GM23248 (cell line): ENCODE measurements at regions not wholly inside any gene's neighbourhood (a gene's known extent, or its start where the extent isn't known, plus 50 kb on each side); places are given as distances from the start of the nearest gene placed in this dataset.

Source experiments
- DNase-seq: peaks from one replicate; pipeline ENCODE4 v3.0.0-alpha.2; 2015
- H2AFZ ChIP-seq: fragments of 200-600 bp; sonication (generic); 2 replicates; pipeline ENCODE4 v1.6.1; 2016; ENCODE audit warnings: antibody characterized with exemption
- H3F3A ChIP-seq: fragments of 200-600 bp; sonication (generic); 2 replicates; pipeline ENCODE4 v1.6.1; 2016; ENCODE audit warnings: mild to moderate bottlenecking, antibody characterized with exemption, mixed run types; ENCODE audit not compliant: insufficient read depth
- H3K27ac ChIP-seq: fragments of 200-600 bp; sonication (generic); 2 replicates; pipeline ENCODE4 v1.5.1; 2016; ENCODE audit warnings: mild to moderate bottlenecking
- H3K27me3 ChIP-seq: fragments of 200-600 bp; sonication (generic); replicated peaks from 2 replicates; pipeline ENCODE4 v1.6.1; 2016; ENCODE audit warnings: mild to moderate bottlenecking; ENCODE audit not compliant: insufficient read depth
- H3K36me3 ChIP-seq: fragments of 200-600 bp; sonication (generic); 2 replicates; pipeline ENCODE4 v1.6.1; 2016; ENCODE audit warnings: low read depth, mild to moderate bottlenecking
- H3K4me1 ChIP-seq: fragments of 200-600 bp; sonication (generic); 2 replicates; pipeline ENCODE4 v1.6.1; 2016; ENCODE audit warnings: mild to moderate bottlenecking; ENCODE audit not compliant: insufficient read depth
- H3K4me2 ChIP-seq: fragments of 200-600 bp; sonication (generic); one replicate; pipeline ENCODE4 v1.6.1; 2016; ENCODE audit warnings: mild to moderate bottlenecking; ENCODE audit not compliant: unreplicated experiment
- H3K4me3 ChIP-seq: fragments of 200-600 bp; sonication (generic); 2 replicates; pipeline ENCODE4 v1.5.1; 2016; ENCODE audit warnings: mild to moderate bottlenecking
- H3K79me2 ChIP-seq: fragments of 200-600 bp; sonication (generic); 2 replicates; pipeline ENCODE4 v1.6.1; 2016; ENCODE audit warnings: mild to moderate bottlenecking; ENCODE audit not compliant: insufficient read depth
- H3K9ac ChIP-seq: fragments of 200-600 bp; sonication (generic); 2 replicates; pipeline ENCODE4 v1.6.1; 2016; ENCODE audit warnings: mild to moderate bottlenecking
- H3K9me2 ChIP-seq: fragments of 200-600 bp; sonication (generic); 2 replicates; pipeline ENCODE4 v1.6.1; 2016; ENCODE audit warnings: mixed run types, mild to moderate bottlenecking, moderate library complexity; ENCODE audit not compliant: insufficient read depth
- H3K9me3 ChIP-seq: fragments of 200-600 bp; sonication (generic); one replicate; pipeline ENCODE4 v1.6.1; 2017; ENCODE audit warnings: low read depth
- H4K20me1 ChIP-seq: fragments of 200-600 bp; sonication (generic); 2 replicates; pipeline ENCODE4 v1.6.0; 2016; ENCODE audit not compliant: insufficient read depth
- EZH2 ChIP-seq: fragments of 200-600 bp; sonication (generic); IDR thresholded peaks from 2 replicates; pipeline ENCODE4 v1.6.1; 2018; ENCODE audit warnings: antibody characterized with exemption, mild to moderate bottlenecking; ENCODE audit not compliant: insufficient read depth, poor library complexity, severe bottlenecking
- EZH2phosphoT487 ChIP-seq: fragments of 200-600 bp; sonication (generic); IDR thresholded peaks from 2 replicates; pipeline ENCODE4 v1.6.1; 2018; ENCODE audit warnings: antibody characterized with exemption, moderate library complexity, mild to moderate bottlenecking, low read depth; ENCODE audit not compliant: insufficient read depth
- WGBS, 2 experiments: methylation state at CpG; one replicate each; pipeline ENCODE4 v1.1.6; 2015 to 2017; ENCODE audit warnings: low lambda C conversion rate in 2 of 2, low coverage in 1 of 2; ENCODE audit errors: missing lambda C conversion rate in 2 of 2; 5-methylcytosine and 5-hydroxymethylcytosine counted together
- in situ Hi-C: fragments of 300-500 bp; cut with MboI; formaldehyde crosslinking; loops from 2 replicates; pipeline ENCODE4 v1.15.0; 2020

- Histone ChIP-seq H3K9me2 (no peaks in the 10 kb centered on the region), H4K20me1 (no peaks in the 10 kb centered on the region), H3K27ac (no peak overlapping the region), H3K9ac (no peak overlapping the region), H3K27me3 (no peaks in the 10 kb centered on the region), H3K4me1 (no peaks in the 10 kb centered on the region), H3K9me3 (no peaks in the 10 kb centered on the region), H2AFZ (no peak overlapping the region), H3K36me3 (no peaks in the 10 kb centered on the region), H3K4me2 (no peak overlapping the region), H3K79me2 (no peaks in the 10 kb centered on the region), H3K4me3 (no peak overlapping the region), H3F3A (no peaks in the 10 kb centered on the region)
- WGBS, 2 experiments: 16 to 24% methylated on average over 1 of the region's 1 CpG
- TF ChIP-seq EZH2 (no peak), EZH2phosphoT487 (no peak)
- in situ Hi-C loops: no loop called here
- DNase-seq: no peak
Measured at GRCh38 chr2:192381082-192381481, 186.3 kb upstream of the TMEFF2 start.

- no peak for DNase-seq
- Histone ChIP-seq H3K79me2 (no peaks in the 10 kb centered on the region), H3K9me3 (no peaks in the 10 kb centered on the region), H3K4me3 (no peak overlapping the region), H3K36me3 (no peaks in the 10 kb centered on the region), H3K4me1 (no peaks in the 10 kb centered on the region), H2AFZ (no peak overlapping the region), H3K9me2 (no peaks in the 10 kb centered on the region), H3F3A (no peaks in the 10 kb centered on the region), H3K27me3 (no peaks in the 10 kb centered on the region), H3K27ac (no peak overlapping the region), H4K20me1 (no peaks in the 10 kb centered on the region), H3K4me2 (no peak overlapping the region), H3K9ac (no peak overlapping the region)
- WGBS, 2 experiments: 11 to 16% methylated on average over 1 of the region's 1 CpG
- TF ChIP-seq EZH2 (no peak), EZH2phosphoT487 (no peak)
- in situ Hi-C loops: no loop called here
Measured at GRCh38 chr2:192379736-192380135, 185.0 kb upstream of the TMEFF2 start.

- no peaks in the 10 kb centered on the region for H3K9me3 ChIP-seq
- H3K4me3 ChIP-seq: no peak overlapping the region
- in situ Hi-C loops: no loop called here
Measured at GRCh38 chr2:192377173-192377572, 182.4 kb upstream of the TMEFF2 start.

GRCh38 chr2:192373754-192374153, 179.0 kb upstream of the TMEFF2 start:
- in situ Hi-C loops: no loop called here
- H3K27me3 ChIP-seq: no peaks in the 10 kb centered on the region
- no peaks in the 10 kb centered on the region for H3K4me1 ChIP-seq
- H3K9me3 ChIP-seq: no peaks in the 10 kb centered on the region
- H3K9ac ChIP-seq: no peak overlapping the region
- H3K4me3 ChIP-seq: no peak overlapping the region
- H3K79me2 ChIP-seq: no peaks in the 10 kb centered on the region
- H3K36me3 ChIP-seq: no peaks in the 10 kb centered on the region
- no peak overlapping the region for H3K4me2 ChIP-seq
- H3F3A ChIP-seq: no peaks in the 10 kb centered on the region
- 31 to 35% methylated on average over 2 of the region's 2 CpGs for WGBS, 2 experiments
- no peaks in the 10 kb centered on the region for H3K9me2 ChIP-seq
- H2AFZ ChIP-seq: no peak overlapping the region
- H4K20me1 ChIP-seq: no peaks in the 10 kb centered on the region
- TF ChIP-seq EZH2 (no peak), EZH2phosphoT487 (no peak)
- no peak for DNase-seq
- H3K27ac ChIP-seq: no peak overlapping the region

More at GRCh38 chr2:192377173-192377572, 182.4 kb upstream of the TMEFF2 start:
- TF ChIP-seq EZH2 (no peak), EZH2phosphoT487 (no peak)
- Histone ChIP-seq H3K9me2 (no peaks in the 10 kb centered on the region), H3K9ac (no peak overlapping the region), H3K36me3 (no peaks in the 10 kb centered on the region), H3K79me2 (no peaks in the 10 kb centered on the region), H3K4me1 (no peaks in the 10 kb centered on the region), H2AFZ (no peak overlapping the region), H3K4me2 (no peak overlapping the region), H3F3A (no peaks in the 10 kb centered on the region), H4K20me1 (no peaks in the 10 kb centered on the region), H3K27me3 (no peaks in the 10 kb centered on the region), H3K27ac (no peak overlapping the region)
- no peak for DNase-seq

- no peak for TF ChIP-seq EZH2
- no peak for TF ChIP-seq EZH2phosphoT487
- H3K9me3 ChIP-seq: no peaks in the 10 kb centered on the region
- H3K79me2 ChIP-seq: no peaks in the 10 kb centered on the region
- H3K9me2 ChIP-seq: no peaks in the 10 kb centered on the region
- no peak overlapping the region for H3K4me2 ChIP-seq
- H3K4me3 ChIP-seq: no peak overlapping the region
- 7 to 12% methylated on average over 6 of the region's 6 CpGs for WGBS, 2 experiments
- no peaks in the 10 kb centered on the region for H3K36me3 ChIP-seq
- H2AFZ ChIP-seq: no peak overlapping the region
- in situ Hi-C loops: no loop called here
- no peak overlapping the region for H3K27ac ChIP-seq
- no peak for DNase-seq
- H3F3A ChIP-seq: no peaks in the 10 kb centered on the region
- no peak overlapping the region for H3K9ac ChIP-seq
- no peaks in the 10 kb centered on the region for H3K27me3 ChIP-seq
- H3K4me1 ChIP-seq: no peaks in the 10 kb centered on the region
- no peaks in the 10 kb centered on the region for H4K20me1 ChIP-seq
Measured at GRCh38 chr2:192373221-192373620, 178.5 kb upstream of the TMEFF2 start.
